H9 (cell line): ENCODE measurements at regions not wholly inside any gene's neighbourhood (a gene's known extent, or its start where the extent isn't known, plus 50 kb on each side); places are given as distances from the start of the nearest gene placed in this dataset.

Experiments used
- DNase-seq: peaks from one replicate; pipeline ENCODE4 v3.0.0-alpha.2; 2017
- H2AFZ ChIP-seq: one replicate; pipeline ENCODE4 v1.6.1; 2013; ENCODE audit warnings: mild to moderate bottlenecking, low read length, control low read depth, moderate library complexity
- H2AK5ac ChIP-seq: 2 replicates; pipeline ENCODE4 v1.6.1; 2013; ENCODE audit warnings: low read length, control low read depth, mixed read lengths; ENCODE audit not compliant: insufficient read length
- H2BK120ac ChIP-seq: one replicate; pipeline ENCODE4 v1.6.1; 2013; ENCODE audit warnings: low read depth, mild to moderate bottlenecking, low read length, control low read depth, inconsistent platforms; ENCODE audit not compliant: poor library complexity, severe bottlenecking
- H2BK12ac ChIP-seq: 2 replicates; pipeline ENCODE4 v1.6.1; 2013; ENCODE audit warnings: low read length, control low read depth, mixed read lengths, low read depth; ENCODE audit not compliant: insufficient read length
- H2BK15ac ChIP-seq: 2 replicates; pipeline ENCODE4 v1.6.1; 2013; ENCODE audit warnings: low read depth, low read length, control low read depth
- H2BK20ac ChIP-seq: one replicate; pipeline ENCODE4 v1.6.1; 2013; ENCODE audit warnings: low read depth, mild to moderate bottlenecking, low read length, control low read depth, inconsistent platforms; ENCODE audit not compliant: poor library complexity, severe bottlenecking
- H2BK5ac ChIP-seq: 2 replicates; pipeline ENCODE4 v1.6.1; 2013; ENCODE audit warnings: low read length, control low read depth, mixed read lengths; ENCODE audit not compliant: insufficient read length
- H3K14ac ChIP-seq: 2 replicates; pipeline ENCODE4 v1.6.1; 2013; ENCODE audit warnings: low read length, control low read depth; ENCODE audit not compliant: insufficient read depth
- H3K18ac ChIP-seq: 2 replicates; pipeline ENCODE4 v1.6.1; 2013; ENCODE audit warnings: low read depth, mild to moderate bottlenecking, mixed read lengths, low read length, control low read depth; ENCODE audit not compliant: insufficient read length
- H3K23ac ChIP-seq: 2 replicates; pipeline ENCODE4 v1.6.1; 2013; ENCODE audit warnings: low read length, control low read depth, mixed read lengths, low read depth; ENCODE audit not compliant: insufficient read length
- H3K23me2 ChIP-seq: 2 replicates; pipeline ENCODE4 v1.6.1; 2013; ENCODE audit warnings: low read depth, mild to moderate bottlenecking, mixed read lengths, low read length, control low read depth; ENCODE audit not compliant: insufficient read length, poor library complexity, severe bottlenecking
- H3K27ac ChIP-seq: 2 replicates; pipeline ENCODE4 v1.5.1; 2013; ENCODE audit warnings: low read length, control low read depth, mixed read lengths, low read depth; ENCODE audit not compliant: insufficient read length
- H3K27me3 ChIP-seq: 2 replicates; pipeline ENCODE4 v1.6.1; 2013; ENCODE audit warnings: low read length, control low read depth, inconsistent platforms; ENCODE audit not compliant: insufficient read depth
- H3K4ac ChIP-seq: 2 replicates; pipeline ENCODE4 v1.6.1; 2013; ENCODE audit warnings: low read depth, mild to moderate bottlenecking, control low read depth, inconsistent platforms, low read length, moderate library complexity
- H3K4me1 ChIP-seq: 2 replicates; pipeline ENCODE4 v1.6.1; 2013; ENCODE audit warnings: low read length, control low read depth, inconsistent platforms; ENCODE audit not compliant: insufficient read depth
- H3K4me2 ChIP-seq: 2 replicates; pipeline ENCODE4 v1.6.1; 2013; ENCODE audit warnings: low read length, control low read depth, mixed read lengths; ENCODE audit not compliant: insufficient read length, insufficient read depth
- H3K56ac ChIP-seq: 2 replicates; pipeline ENCODE4 v1.6.1; 2013; ENCODE audit warnings: low read depth, mild to moderate bottlenecking, mixed read lengths, low read length, control low read depth; ENCODE audit not compliant: insufficient read length
- H3K79me1 ChIP-seq: 2 replicates; pipeline ENCODE4 v1.6.1; 2013; ENCODE audit warnings: low read depth, mild to moderate bottlenecking, moderate library complexity, low read length, control low read depth, inconsistent platforms; ENCODE audit not compliant: insufficient read depth, poor library complexity, severe bottlenecking
- H3K79me2 ChIP-seq: 2 replicates; pipeline ENCODE4 v1.6.1; 2013; ENCODE audit warnings: low read length, control low read depth, inconsistent platforms; ENCODE audit not compliant: insufficient read depth
- H3K9ac ChIP-seq: 2 replicates; pipeline ENCODE4 v1.6.1; 2013; ENCODE audit warnings: low read length, control low read depth, mixed read lengths; ENCODE audit not compliant: insufficient read length; ENCODE audit errors: extremely low read depth
- H3K9me3 ChIP-seq: one replicate; pipeline ENCODE4 v1.6.1; 2013; ENCODE audit warnings: low read depth, low read length, inconsistent platforms; ENCODE audit not compliant: control insufficient read depth
- H3T11ph ChIP-seq: one replicate; pipeline ENCODE4 v1.6.1; 2013; ENCODE audit warnings: mild to moderate bottlenecking, low read length, control low read depth, inconsistent platforms
- H4K20me1 ChIP-seq: one replicate; pipeline ENCODE4 v1.6.1; 2013; ENCODE audit not compliant: control insufficient read depth, insufficient read length, insufficient read depth
- H4K5ac ChIP-seq: 2 replicates; pipeline ENCODE4 v1.6.1; 2013; ENCODE audit warnings: low read depth, mild to moderate bottlenecking, mixed read lengths, low read length, control low read depth; ENCODE audit not compliant: insufficient read length
- H4K8ac ChIP-seq: replicated peaks from 2 replicates; pipeline ENCODE4 v1.6.1; 2013; ENCODE audit warnings: low read length, control low read depth, mixed read lengths, low read depth; ENCODE audit not compliant: insufficient read length
- H4K91ac ChIP-seq: 2 replicates; pipeline ENCODE4 v1.6.1; 2013; ENCODE audit warnings: low read depth, mild to moderate bottlenecking, moderate library complexity, mixed read lengths, low read length, control low read depth; ENCODE audit not compliant: insufficient read length
- H3K27ac Mint-ChIP-seq, 3 experiments: 2 replicates in 2 of 3; 3 replicates in 1 of 3; pipeline ENCODE4 v1.8.0; 2020 to 2021; ENCODE audit warnings: mixed read lengths in 3 of 3, mild to moderate bottlenecking in 1 of 3, moderate library complexity in 1 of 3
- H3K27me3 Mint-ChIP-seq: 2 replicates; pipeline ENCODE4 v1.8.0; 2021; ENCODE audit warnings: low read depth, mild to moderate bottlenecking, moderate library complexity, mixed read lengths
- H3K36me3 Mint-ChIP-seq, 3 experiments: 2 replicates in 2 of 3; 3 replicates in 1 of 3; pipeline ENCODE4 v1.8.0; 2020 to 2021; ENCODE audit warnings: low read depth in 3 of 3, mixed read lengths in 3 of 3; ENCODE audit not compliant: insufficient read depth in 1 of 3
- H3K4me1 Mint-ChIP-seq, 2 experiments: 2 replicates each; pipeline ENCODE4 v1.8.0; 2020; ENCODE audit warnings: mixed read lengths in 2 of 2
- H3K4me3 Mint-ChIP-seq, 2 experiments: 2 replicates in 1 of 2; 3 replicates in 1 of 2; pipeline ENCODE4 v1.8.0; 2020 to 2021; ENCODE audit warnings: mild to moderate bottlenecking in 2 of 2, mixed read lengths in 2 of 2, moderate library complexity in 1 of 2
- H3K9me3 Mint-ChIP-seq, 2 experiments: 2 replicates in 1 of 2; 3 replicates in 1 of 2; pipeline ENCODE4 v1.8.0; 2020; ENCODE audit warnings: mild to moderate bottlenecking in 2 of 2, mixed read lengths in 2 of 2, moderate library complexity in 1 of 2
- CTCF ChIP-seq: fragments of 200-600 bp; sonication (generic); conservative IDR thresholded peaks from 3 replicates; pipeline ENCODE4 v1.8.0; 2021; ENCODE audit warnings: antibody characterized with exemption, mild to moderate bottlenecking
- WGBS: extraction: QIAGEN DNeasy Blood & Tissue Kit; methylation state at CpG from one replicate; pipeline ENCODE4 v1.1.7; 2013; ENCODE audit warnings: missing lambda C conversion rate, low lambda C conversion rate, mixed read lengths; ENCODE audit not compliant: insufficient read length; ENCODE audit errors: extremely low coverage; 5-methylcytosine and 5-hydroxymethylcytosine counted together

- no peak overlapping the region for H2AFZ ChIP-seq
- no peak overlapping the region for H3K9ac ChIP-seq
- no peak overlapping the region for H3K56ac ChIP-seq
- no peak overlapping the region for H2BK120ac ChIP-seq
- TF ChIP-seq CTCF = no peak
- no peak overlapping the region for H3K14ac ChIP-seq
- no peak overlapping the region for H4K5ac ChIP-seq
- no peak overlapping the region for H3K27ac ChIP-seq
- no peak overlapping the region for H2BK20ac ChIP-seq
- no peak overlapping the region for H3T11ph ChIP-seq
- no peaks in the 10 kb centered on the region for H3K79me1 ChIP-seq
- no peak overlapping the region for H4K8ac ChIP-seq
- WGBS = 100% methylated on average over 1 of the region's 1 CpG
- H3K23ac ChIP-seq = no peak overlapping the region
- no peak overlapping the region for H4K91ac ChIP-seq
- no peaks in the 10 kb centered on the region for H3K27me3 ChIP-seq
- no peak overlapping the region for H3K18ac ChIP-seq
- H3K36me3 Mint-ChIP-seq = no peaks in the 10 kb centered on the region
- no peak for DNase-seq
- H3K27me3 Mint-ChIP-seq = no peaks in the 10 kb centered on the region
- no peak overlapping the region for H2AK5ac ChIP-seq
- H3K4me3 Mint-ChIP-seq = no peak overlapping the region
- H3K23me2 ChIP-seq = no peaks in the 10 kb centered on the region
- H2BK12ac ChIP-seq = no peak overlapping the region
- no peaks in the 10 kb centered on the region for H3K79me2 ChIP-seq
- H3K4me1 ChIP-seq = no peaks in the 10 kb centered on the region
- H2BK5ac ChIP-seq = no peak overlapping the region
- no peak overlapping the region for H3K27ac Mint-ChIP-seq
- no peaks in the 10 kb centered on the region for H3K4me1 Mint-ChIP-seq
- no peak overlapping the region for H3K4ac ChIP-seq
- H3K9me3 ChIP-seq = no peaks in the 10 kb centered on the region
- H4K20me1 ChIP-seq = no peaks in the 10 kb centered on the region
- peaks cover 0 to 2% of the 10 kb centered on the region in 2 experiments; a peak in 1 of 5 replicates for H3K9me3 Mint-ChIP-seq
- H3K4me2 ChIP-seq = no peak overlapping the region
- H2BK15ac ChIP-seq = no peak overlapping the region
Measured at GRCh38 chr14:43464968-43465367, 1042.1 kb downstream of the FSCB start.
